Endothelial cell of umbilical vein (primary cell): ENCODE measurements at regions not wholly inside any gene's neighbourhood (a gene's known extent, or its start where the extent isn't known, plus 50 kb on each side); places are given as distances from the start of the nearest gene placed in this dataset.

Experiments used
- BruUV-seq: library from RNA; stranded (reverse); fragments of 400-500 nt; replicated peaks from 2 replicates; lab custom pipeline; 2021; lab: Mats Ljungman, UMichigan
- CTCF ChIA-PET: fragments of 300-600, 350-600 bp; sonication (Branson Sonifier 250); formaldehyde crosslinking; loops from one replicate; lab custom pipeline; 2021; ENCODE audit warnings: antibody characterized with exemption, inconsistent platforms; lab: Charles Lee
- POLR2A ChIA-PET: fragments of 300-600, 350-600 bp; sonication (Branson Sonifier 250); formaldehyde crosslinking; loops from one replicate; lab custom pipeline; 2021; ENCODE audit warnings: antibody characterized with exemption, inconsistent platforms; lab: Charles Lee
- DNase-seq: peaks from one replicate; pipeline ENCODE4 v3.0.0-alpha.2; 2011; ENCODE audit warnings: low read depth, low spot score
- FAIRE-seq: peaks from 2 replicates; lab custom pipeline; 2011; peaks lifted over from hg19 to GRCh38; lab: Jason Lieb, UNC
- H2AFZ ChIP-seq: 2 replicates; pipeline ENCODE4 v1.6.0; 2012; ENCODE audit warnings: low read depth, low read length, control low read depth, inconsistent platforms
- H3K27ac ChIP-seq: 2 replicates; pipeline ENCODE4 v1.5.1; 2011; ENCODE audit warnings: low read depth, mild to moderate bottlenecking, control low read depth, low read length, moderate library complexity; ENCODE audit not compliant: insufficient read depth
- H3K27me3 ChIP-seq, 2 experiments: 2 replicates each; pipeline versions ENCODE4 v1.6.0 to v1.6.1; 2011; ENCODE audit warnings: low read length in 2 of 2, mixed read lengths in 1 of 2; ENCODE audit not compliant: control insufficient read depth in 2 of 2, insufficient read depth in 2 of 2
- H3K36me3 ChIP-seq, 2 experiments: 2 replicates in 1 of 2; 3 replicates in 1 of 2; pipeline ENCODE4 v1.5.1; 2011; ENCODE audit warnings: low read length in 2 of 2, mild to moderate bottlenecking in 1 of 2, moderate library complexity in 1 of 2; ENCODE audit not compliant: control insufficient read depth in 2 of 2, insufficient read depth in 2 of 2; ENCODE audit errors: extremely low read depth in 1 of 2
- H3K4me1 ChIP-seq: 3 replicates; pipeline ENCODE4 v1.5.1; 2011; ENCODE audit warnings: mild to moderate bottlenecking, low read length; ENCODE audit not compliant: control insufficient read depth, insufficient read depth; ENCODE audit errors: extremely low read depth
- H3K4me2 ChIP-seq: 2 replicates; pipeline ENCODE4 v1.6.1; 2011; ENCODE audit warnings: low read length, control low read depth, mixed read lengths; ENCODE audit not compliant: insufficient read depth
- H3K4me3 ChIP-seq, 3 experiments: fragments of 200-600 bp in 1 of 3; sonication (generic), shearing (Covaris generic) in 1 of 3; replicated peaks in 1 of 3; 2 replicates each; pipeline ENCODE4 v1.5.1; 2011 to 2016; ENCODE audit warnings: control low read depth in 3 of 3, low read length in 3 of 3, mild to moderate bottlenecking in 2 of 3, inconsistent platforms in 1 of 3, low read depth in 1 of 3, moderate library complexity in 1 of 3; ENCODE audit not compliant: insufficient read depth in 1 of 3
- H3K79me2 ChIP-seq: 2 replicates; pipeline ENCODE4 v1.6.0; 2012; ENCODE audit warnings: low read length, inconsistent platforms; ENCODE audit not compliant: control insufficient read depth, insufficient read depth
- H3K9ac ChIP-seq: replicated peaks from 2 replicates; pipeline ENCODE3; 2011; ENCODE audit warnings: low read length, control low read depth; ENCODE audit not compliant: insufficient read depth; ENCODE audit errors: extremely low read depth
- H3K9me1 ChIP-seq: replicated peaks from 3 replicates; pipeline ENCODE4 v1.6.0; 2011; ENCODE audit warnings: mild to moderate bottlenecking, low read length; ENCODE audit not compliant: control insufficient read depth, insufficient read depth; ENCODE audit errors: extremely low read depth
- H3K9me3 ChIP-seq: replicated peaks from 2 replicates; pipeline ENCODE4 v1.5.1; 2012; ENCODE audit warnings: low read length, inconsistent platforms; ENCODE audit not compliant: control insufficient read depth, insufficient read depth
- H4K20me1 ChIP-seq: replicated peaks from 2 replicates; pipeline ENCODE3; 2011; ENCODE audit warnings: mild to moderate bottlenecking, low read length; ENCODE audit not compliant: control insufficient read depth, insufficient read depth; ENCODE audit errors: extremely low read depth
- CTCF ChIP-seq, 2 donors: IDR thresholded peaks; 1 replicate in 1 of 2; 2 replicates in 1 of 2; pipeline ENCODE4 v1.5.1; 2011; ENCODE audit warnings: low read length in 2 of 2, mild to moderate bottlenecking in 2 of 2, moderate library complexity in 2 of 2, control low read depth in 1 of 2, inconsistent platforms in 1 of 2, low read depth in 1 of 2; ENCODE audit not compliant: insufficient read depth in 1 of 2; ENCODE audit errors: extremely low read depth in 1 of 2
- EZH2 ChIP-seq: IDR thresholded peaks from 2 replicates; pipeline ENCODE4 v1.6.1; 2012; ENCODE audit warnings: borderline replicate concordance, low read depth, mild to moderate bottlenecking, moderate library complexity, low read length, inconsistent platforms; ENCODE audit not compliant: severe bottlenecking
- FOS ChIP-seq: IDR thresholded peaks from 2 replicates; pipeline ENCODE4 v1.6.1; 2011; ENCODE audit warnings: mild to moderate bottlenecking, low read length, moderate library complexity, borderline replicate concordance; ENCODE audit not compliant: insufficient read depth
- GATA2 ChIP-seq: IDR thresholded peaks from 2 replicates; pipeline ENCODE4 v1.7.0; 2011; ENCODE audit warnings: low read depth, mild to moderate bottlenecking, moderate library complexity, mixed read lengths, low read length; ENCODE audit not compliant: insufficient read length, insufficient read depth
- JUN ChIP-seq: IDR thresholded peaks from 2 replicates; pipeline ENCODE4 v1.6.1; 2011; ENCODE audit warnings: borderline replicate concordance, low read depth; ENCODE audit not compliant: insufficient read length, insufficient read depth
- MAX ChIP-seq: IDR thresholded peaks from 2 replicates; pipeline ENCODE4 v1.6.1; 2011; ENCODE audit not compliant: insufficient read depth, insufficient read length
- MYC ChIP-seq: IDR thresholded peaks from one replicate; pipeline ENCODE4 v1.6.1; 2011; ENCODE audit warnings: mild to moderate bottlenecking, low read depth, low read length
- POLR2A ChIP-seq: IDR thresholded peaks from 2 replicates; pipeline ENCODE4 v1.6.1; 2012; ENCODE audit warnings: low read depth, mild to moderate bottlenecking, control low read depth, low read length
- POLR2AphosphoS5 ChIP-seq: IDR thresholded peaks from 2 replicates; pipeline ENCODE4 v1.6.1; 2012; ENCODE audit warnings: low read depth, mild to moderate bottlenecking, control low read depth, low read length, moderate library complexity; ENCODE audit not compliant: insufficient read depth
- dilution Hi-C: fragments of 300-500 bp; cut with MboI; formaldehyde crosslinking; loops from one replicate; pipeline ENCODE4 v1.15.0; 2019; ENCODE audit warnings: low sequenced_read_pairs; ENCODE audit not compliant: extremely low pct_ligation_motif_present
- intact Hi-C: fragments of 100-400 bp; cut with micrococcal nuclease; formaldehyde crosslinking; loops from one replicate; pipeline ENCODE4 v1.10.0; 2022

DNA sequence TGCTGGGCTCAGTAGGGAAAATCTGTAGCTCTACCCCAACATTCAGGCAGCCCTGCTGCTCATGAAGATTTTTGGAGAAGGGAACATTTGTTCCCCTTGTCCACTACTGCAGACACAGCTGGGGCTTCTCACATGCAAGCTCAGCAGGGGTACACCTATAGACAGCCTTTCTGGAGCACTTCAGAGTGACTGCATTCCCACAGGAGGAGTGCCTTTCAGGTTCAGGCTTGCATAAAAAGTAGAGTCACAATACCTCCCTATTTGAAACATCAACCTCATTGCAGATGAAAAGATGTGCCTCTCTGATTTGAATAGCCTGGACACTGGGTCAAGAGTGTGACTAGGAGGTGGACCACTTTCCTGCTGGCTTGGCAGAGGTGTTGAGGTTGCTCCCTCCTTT lies 53.3 kb upstream of the NAP1L2 start:
- Histone ChIP-seq H3K27me3 (no peaks in the 10 kb centered on the region), H3K36me3 (no peaks in the 10 kb centered on the region), H3K4me1 (no peaks in the 10 kb centered on the region), H3K79me2 (no peaks in the 10 kb centered on the region), H3K9me1 (no peaks in the 10 kb centered on the region), H2AFZ (no peak overlapping the region), H4K20me1 (no peaks in the 10 kb centered on the region), H3K9ac (no peak overlapping the region), H3K4me3 (no peak overlapping the region), H3K9me3 (no peaks in the 10 kb centered on the region), H3K27ac (no peak overlapping the region), H3K4me2 (no peak overlapping the region)
- dilution Hi-C loops, result no loop called here
- FAIRE-seq (no peak), DNase-seq (no peak)
- intact Hi-C loops, result loop anchor here (10.0 kb wide), 1 partner anchor 183 kb away; no protein-coding TSS in a partner anchor
- POLR2A ChIA-PET, result no interaction called here
- no peak for TF ChIP-seq CTCF (IDR thresholded peaks at IDR 0.05; ENCODE audit: extremely low read depth in 1 of 2, insufficient read depth in 1 of 2, low read depth in 1 of 2, low read length in 2 of 2)
- TF ChIP-seq EZH2, result no peak
- no peak for TF ChIP-seq MAX
- no peak for TF ChIP-seq MYC
- TF ChIP-seq POLR2A, result no peak
- no peak for TF ChIP-seq GATA2
- TF ChIP-seq POLR2AphosphoS5, result no peak
- no peak for TF ChIP-seq JUN
- no peak for TF ChIP-seq FOS
- CTCF ChIA-PET, result no interaction called here
- BruUV-seq, result no TSS peak
